Lower leg skin (tissue), 3 donors: ENCODE measurements at regions not wholly inside any gene's neighbourhood (a gene's known extent, or its start where the extent isn't known, plus 50 kb on each side); places are given as distances from the start of the nearest gene placed in this dataset.

Experiments
- POLR2A ChIP-seq, 2 donors: fragments of 450-650 bp; IDR thresholded peaks; one replicate each; pipeline ENCODE4 v1.6.1; 2016 to 2017; ENCODE audit warnings: antibody characterized with exemption in 2 of 2, mild to moderate bottlenecking in 1 of 2, moderate library complexity in 1 of 2
- TF ChIP-seq, protein P1 (sequence below), 3 donors: fragments of 450-650 bp; IDR thresholded peaks; one replicate each; pipeline ENCODE4 v1.5.1; 2016; ENCODE audit warnings: antibody characterized with exemption in 3 of 3, mild to moderate bottlenecking in 3 of 3, moderate library complexity in 2 of 3

DNA sequence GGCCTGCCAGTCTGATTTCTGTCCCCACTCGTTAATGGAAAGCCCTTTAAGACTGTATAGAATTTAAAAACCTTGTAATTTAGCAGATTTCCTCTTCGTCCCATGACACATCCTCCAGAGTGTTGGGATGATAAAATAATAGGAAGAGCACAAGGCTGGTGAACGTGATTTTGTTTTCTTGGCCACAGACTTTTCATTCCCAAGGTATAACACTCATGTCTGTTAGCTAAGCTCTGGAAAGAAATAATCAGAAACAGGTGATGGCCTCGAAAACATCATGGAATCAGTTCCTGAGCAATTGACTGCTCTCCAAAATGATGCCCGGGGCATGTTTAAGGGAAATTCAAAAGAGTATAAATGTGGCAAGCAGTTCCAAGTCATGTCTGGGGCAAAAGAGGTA lies 337.8 kb upstream of the TCF4 start:
- TF ChIP-seq, protein P1, sequence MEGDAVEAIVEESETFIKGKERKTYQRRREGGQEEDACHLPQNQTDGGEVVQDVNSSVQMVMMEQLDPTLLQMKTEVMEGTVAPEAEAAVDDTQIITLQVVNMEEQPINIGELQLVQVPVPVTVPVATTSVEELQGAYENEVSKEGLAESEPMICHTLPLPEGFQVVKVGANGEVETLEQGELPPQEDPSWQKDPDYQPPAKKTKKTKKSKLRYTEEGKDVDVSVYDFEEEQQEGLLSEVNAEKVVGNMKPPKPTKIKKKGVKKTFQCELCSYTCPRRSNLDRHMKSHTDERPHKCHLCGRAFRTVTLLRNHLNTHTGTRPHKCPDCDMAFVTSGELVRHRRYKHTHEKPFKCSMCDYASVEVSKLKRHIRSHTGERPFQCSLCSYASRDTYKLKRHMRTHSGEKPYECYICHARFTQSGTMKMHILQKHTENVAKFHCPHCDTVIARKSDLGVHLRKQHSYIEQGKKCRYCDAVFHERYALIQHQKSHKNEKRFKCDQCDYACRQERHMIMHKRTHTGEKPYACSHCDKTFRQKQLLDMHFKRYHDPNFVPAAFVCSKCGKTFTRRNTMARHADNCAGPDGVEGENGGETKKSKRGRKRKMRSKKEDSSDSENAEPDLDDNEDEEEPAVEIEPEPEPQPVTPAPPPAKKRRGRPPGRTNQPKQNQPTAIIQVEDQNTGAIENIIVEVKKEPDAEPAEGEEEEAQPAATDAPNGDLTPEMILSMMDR (IDR thresholded peaks at IDR 0.05) = no peak
- no peak for TF ChIP-seq POLR2A (IDR thresholded peaks at IDR 0.05)
